Activated CD8-positive, alpha-beta memory T cell treated with anti-CD3 and anti-CD28 coated beads for 24 hours (primary cell): ENCODE measurements at regions not wholly inside any gene's neighbourhood (a gene's known extent, or its start where the extent isn't known, plus 50 kb on each side); places are given as distances from the start of the nearest gene placed in this dataset.
"Not testable (repeated sequence)": the region's sequence is repeated elsewhere in the genome, so short reads cannot be mapped to it uniquely, and the experiment has no call there.

ENCODE experiments used
- DNase-seq: peaks from one replicate; pipeline ENCODE4 v3.0.0-alpha.2; 2020

DNA sequence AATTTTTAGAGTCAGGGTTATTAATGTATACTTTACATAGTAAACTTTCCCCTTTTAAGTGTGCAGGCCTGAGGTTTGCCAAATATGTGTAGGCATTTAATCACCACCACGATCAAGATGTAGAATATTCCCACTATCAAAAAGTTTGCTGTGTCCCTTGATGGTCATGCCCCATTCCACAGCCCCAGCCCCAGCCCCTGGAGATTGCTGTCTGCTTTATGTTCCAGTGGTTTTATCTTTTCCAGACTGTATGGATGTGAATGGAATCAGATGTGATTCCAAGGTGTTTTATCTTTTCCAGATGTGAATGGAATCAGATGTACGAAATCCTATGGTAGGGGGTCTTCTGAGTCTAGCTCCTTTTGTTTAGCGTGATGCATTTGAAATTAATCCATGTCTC, 93.1 kb upstream of the B3GAT1 start:
- DNase-seq = no peak

DNA sequence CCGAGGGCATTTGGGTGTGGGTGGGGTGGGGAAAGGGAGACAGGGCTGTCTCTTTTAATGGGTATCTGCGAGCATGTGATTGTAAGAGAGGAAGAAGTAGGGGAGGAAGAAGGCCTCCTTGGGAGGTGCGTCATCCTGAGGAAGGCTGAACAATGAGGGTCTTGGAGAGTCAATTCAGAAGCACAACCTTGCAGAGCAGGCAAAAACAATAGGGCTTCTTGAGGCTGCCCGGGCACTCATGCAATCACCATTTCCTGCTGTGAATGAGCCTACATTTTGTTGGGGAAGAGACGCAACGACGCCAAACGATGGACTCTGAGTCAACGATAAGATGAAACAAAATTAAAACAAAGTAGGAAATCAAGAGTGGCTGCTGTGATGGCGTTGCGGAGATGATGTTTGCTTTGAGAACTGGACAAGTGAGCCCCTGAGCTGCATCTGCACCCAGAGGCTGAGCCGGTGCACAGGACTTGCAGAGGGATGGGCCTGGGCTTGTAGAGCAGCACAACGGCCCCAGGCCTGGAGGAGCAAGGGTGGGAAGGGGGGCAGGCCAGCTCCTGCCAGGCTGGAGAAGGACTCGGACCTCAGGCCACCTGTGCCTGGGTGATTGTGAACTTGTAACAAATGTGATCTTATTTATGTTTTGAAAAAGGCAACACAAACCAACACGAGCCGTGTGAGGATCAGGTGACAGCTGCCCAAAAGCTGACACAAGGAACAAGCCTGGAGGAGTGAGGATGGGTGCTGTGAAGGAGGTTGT, 92.3 kb upstream of the B3GAT1 start:
- no peak for DNase-seq

DNA sequence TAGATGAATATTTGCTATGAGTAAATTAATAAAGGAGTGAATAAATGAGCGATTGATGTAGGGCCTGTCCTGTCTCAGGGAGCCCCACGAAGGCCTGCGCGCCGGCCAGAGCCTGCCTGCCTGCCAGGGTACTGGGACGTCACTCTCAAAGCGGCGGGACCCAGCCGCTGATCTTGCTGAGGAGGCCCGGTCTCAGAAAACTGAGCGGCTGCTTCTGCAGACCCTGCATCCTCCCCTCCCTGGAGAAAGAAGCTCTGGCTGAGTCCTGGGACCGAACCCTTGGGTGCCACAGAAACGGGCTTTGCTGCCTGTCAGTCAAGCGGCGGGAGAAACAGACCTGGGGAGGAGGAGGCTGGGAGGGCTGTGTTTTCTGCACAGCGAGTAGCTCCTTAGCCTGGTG, 91.6 kb upstream of the B3GAT1 start:
- DNase-seq = no peak

DNA sequence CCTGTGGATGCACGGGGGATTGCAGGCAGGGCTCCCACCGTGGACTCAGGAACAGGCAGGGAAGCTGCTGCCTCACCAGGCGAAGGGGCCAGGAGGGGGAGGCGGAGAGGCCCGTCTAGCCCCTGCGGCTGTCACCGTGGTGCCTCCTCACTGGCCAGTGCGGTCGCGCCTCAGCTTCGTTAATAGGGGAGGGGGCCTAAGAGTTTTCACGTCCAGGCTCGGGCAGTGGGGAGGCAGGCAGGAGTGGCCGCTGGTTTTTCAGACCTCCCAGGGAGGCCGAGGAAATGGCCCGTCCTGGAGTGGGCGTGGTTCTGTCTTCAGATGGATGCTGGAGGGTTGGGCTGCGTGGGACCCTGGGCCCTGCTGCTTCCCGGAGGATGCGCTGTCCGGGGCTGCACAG, 91.1 kb upstream of the B3GAT1 start:
- DNase-seq = no peak

DNA sequence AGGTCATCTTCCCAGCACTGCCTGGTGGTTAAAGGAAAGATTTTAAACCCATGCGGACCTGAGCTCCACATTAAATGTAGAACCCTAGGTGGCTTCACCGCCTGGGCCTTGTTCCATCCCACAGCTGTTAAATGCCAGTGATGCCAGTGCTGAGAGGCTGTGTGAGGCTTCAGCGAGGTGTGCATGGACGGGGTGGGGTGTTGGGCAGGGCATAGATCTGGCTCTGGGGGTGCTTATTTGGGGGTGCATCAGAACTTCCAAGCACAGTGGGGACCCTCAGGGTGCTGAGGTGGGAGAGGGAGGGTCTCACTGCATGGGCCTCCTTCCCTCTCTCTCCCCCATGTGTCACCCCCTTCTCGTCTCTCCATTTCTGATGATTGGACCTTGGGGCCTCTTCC, 90.1 kb upstream of the B3GAT1 start:
- no peak for DNase-seq

DNA sequence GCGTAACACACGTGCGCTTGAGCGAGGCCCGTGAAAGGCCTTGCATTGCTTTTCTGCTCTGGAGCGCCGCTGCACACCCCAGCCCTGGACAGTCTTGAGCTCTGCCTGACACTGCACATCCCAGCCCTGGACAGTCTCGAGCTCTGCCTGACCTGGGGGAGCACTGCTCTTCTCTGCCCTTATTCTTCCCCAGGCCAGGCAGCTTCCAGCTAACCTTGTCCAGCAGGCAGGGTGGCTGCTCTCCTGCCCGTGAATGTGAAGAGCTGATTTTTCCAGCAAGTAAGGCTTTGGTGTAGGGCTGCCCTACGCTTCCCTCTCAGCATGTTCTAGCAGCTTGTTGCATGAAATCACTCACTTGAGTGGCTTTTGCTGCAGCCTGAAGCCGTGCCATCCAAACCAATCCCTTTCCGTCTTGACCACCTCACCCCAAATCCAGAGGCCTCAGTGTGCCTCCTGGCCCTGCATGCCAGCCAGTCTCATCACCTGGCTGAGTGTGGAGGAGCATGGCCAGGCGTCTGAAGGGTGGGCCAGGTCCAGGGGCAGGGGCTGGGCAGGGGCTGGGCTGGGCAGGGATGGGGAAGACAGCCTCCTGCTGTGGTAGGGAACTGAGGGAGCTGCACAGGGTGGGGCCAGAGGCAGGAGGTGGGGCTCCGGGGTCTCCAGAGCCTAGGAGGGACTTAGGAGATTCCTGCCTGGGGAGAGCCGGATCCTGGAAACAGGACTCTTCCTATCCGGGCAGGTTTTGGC, 89.5 kb upstream of the B3GAT1 start:
- DNase-seq = no peak

DNA sequence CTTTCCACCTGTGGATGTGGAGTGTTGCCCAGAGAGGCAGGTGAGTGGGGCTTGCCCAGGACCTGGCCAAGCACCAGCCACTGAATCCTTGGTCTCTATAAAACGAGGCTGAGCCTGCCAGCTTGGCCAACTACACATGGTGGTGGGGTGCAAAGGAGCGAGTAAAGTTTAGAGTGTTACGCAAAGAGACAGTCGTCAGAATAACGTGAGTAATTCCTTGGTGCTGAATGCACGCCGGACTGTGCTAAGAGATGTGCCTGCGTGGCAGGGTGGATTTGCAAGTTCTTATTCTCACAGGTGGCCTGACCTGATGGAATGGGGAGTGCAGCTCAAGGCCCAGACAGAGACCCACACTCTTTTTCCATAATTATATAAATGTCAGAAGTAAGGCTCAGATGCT, 88.6 kb upstream of the B3GAT1 start:
- no peak for DNase-seq

DNA sequence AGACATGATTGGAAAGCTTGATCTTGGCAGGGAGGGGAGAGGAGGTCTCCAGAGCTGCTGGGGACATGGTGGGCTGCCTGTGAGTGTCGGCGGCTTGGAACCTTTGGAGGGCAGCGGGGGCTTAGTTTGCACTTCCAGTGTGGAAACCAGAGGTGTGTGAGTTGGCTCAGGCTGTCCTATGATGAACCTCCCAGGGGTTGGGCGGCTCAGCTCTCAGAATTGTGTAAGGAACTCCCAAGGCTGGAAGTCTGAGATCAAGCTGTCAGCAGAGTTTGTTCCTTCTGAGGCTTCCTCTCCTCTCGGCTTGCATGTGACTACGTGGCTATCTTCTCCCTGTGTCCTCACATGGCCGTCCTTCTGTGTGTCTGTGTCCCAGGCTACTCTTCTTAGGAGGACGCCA, 87.9 kb upstream of the B3GAT1 start:
- DNase-seq = no peak

DNA sequence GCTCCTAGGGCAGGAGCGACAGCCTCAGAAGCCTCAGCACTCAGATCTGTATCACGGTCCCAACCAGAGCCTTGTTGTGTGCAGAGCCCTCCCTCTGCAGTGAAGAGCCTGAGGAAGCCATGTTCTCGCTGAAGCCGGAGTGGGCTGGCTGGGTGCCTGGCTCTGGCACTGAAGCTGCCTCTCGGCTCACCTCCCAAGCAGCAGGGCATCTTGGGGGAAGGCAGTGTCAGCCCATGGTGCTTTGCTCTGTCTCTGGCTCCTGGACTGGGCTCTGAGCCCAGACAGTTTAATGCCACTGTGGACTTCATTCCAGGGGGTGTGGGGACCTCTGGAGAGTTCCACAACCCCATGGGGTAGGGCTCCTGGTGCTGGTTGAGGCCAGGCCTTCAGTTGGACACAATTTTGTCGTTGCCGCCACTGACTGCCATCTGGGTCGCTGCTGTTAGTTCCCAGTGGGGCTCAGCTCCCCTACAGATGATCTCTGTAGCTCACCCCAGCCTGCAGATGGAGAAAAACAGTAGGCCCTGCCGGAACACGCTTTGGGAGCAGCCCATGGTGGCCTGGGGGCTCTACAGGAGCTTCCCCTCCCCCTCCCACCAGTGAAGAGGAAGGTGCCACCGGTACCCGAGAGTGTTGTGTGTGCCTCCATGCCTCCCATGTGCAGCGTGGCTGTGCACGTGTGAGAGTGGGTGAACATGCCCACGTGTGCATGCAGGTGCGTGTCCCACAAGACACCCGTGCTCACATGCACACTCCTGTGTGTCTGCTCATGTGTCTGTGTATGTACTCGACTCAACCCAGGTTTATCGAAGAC, 86.5 kb upstream of the B3GAT1 start:
- DNase-seq = no peak

DNA sequence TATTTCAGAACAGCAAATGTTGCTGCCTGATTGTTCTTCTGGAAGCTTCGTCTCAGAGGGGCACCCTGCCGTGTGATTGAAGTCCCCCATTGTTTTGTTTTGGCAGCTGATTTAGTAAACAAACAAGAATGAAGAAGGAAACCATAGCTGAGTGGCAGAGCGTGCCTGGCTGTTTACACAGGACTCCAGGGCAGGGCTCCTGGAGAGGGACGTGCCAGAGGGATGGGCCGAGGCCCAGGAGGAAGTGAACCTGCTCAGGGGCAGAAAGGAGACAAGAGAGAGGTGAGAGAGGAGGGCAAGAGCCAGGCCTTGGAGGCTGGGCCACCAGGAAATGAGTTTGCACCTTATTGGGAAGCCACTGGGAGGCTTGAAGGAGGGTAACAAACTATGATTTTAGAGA, 85.5 kb upstream of the B3GAT1 start:
- DNase-seq = no peak

DNA sequence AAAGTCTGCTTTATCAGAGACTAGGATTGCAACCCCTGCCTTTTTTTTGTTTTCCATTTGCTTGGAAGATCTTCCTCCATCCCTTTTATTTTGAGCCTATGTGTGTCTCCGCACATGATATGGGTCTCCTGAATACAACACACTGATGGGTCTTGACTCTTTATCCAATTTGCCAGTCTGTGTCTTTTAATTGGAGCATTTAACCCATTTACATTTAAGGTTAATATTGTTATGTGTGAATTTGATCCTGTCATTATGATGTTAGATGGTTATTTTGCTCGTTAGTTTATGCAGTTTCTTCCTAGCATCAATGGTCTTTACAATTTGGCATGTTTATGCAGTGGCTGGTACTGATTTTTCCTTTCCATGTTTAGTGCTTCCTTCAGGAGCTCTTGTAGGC, 84.0 kb upstream of the B3GAT1 start:
- DNase-seq = not testable (repeated sequence)

DNA sequence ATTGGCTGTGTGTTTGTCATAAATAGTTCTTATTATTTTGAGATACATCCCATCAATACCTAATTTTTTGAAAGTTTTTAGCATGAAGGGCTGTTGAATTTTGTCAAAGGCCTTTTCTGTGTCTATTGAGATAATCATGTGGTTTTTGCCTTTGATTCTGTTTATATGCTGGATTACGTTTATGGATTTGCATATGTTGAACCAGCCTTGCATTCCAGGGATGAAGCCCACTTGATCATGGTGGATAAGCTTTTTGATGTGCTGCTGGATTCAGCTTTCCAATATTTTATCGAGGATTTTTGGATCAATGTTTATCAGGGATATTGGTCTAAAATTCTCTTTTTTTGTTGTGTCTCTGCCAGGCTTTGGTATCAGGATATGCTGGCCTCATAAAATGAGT, 82.4 kb upstream of the B3GAT1 start:
- DNase-seq = not testable (repeated sequence)

DNA sequence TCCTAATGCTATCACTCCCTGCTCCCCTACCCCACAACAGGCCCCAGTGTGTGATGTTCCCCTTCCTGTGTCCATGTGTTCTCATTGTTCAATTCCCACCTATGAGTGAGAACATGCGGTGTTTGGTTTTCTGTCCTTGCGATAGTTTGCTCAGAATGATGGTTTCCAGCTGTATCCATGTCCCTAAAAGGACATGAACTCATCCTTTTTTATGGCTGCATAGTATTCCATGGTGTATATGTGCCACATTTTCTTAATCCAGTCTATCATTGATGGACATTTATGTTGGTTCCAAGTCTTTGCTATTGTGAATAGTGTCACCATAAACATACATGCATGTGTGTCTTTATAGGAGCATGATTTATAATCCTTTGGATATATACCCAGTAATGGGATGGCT, 80.4 kb upstream of the B3GAT1 start:
- DNase-seq = not testable (repeated sequence)

DNA sequence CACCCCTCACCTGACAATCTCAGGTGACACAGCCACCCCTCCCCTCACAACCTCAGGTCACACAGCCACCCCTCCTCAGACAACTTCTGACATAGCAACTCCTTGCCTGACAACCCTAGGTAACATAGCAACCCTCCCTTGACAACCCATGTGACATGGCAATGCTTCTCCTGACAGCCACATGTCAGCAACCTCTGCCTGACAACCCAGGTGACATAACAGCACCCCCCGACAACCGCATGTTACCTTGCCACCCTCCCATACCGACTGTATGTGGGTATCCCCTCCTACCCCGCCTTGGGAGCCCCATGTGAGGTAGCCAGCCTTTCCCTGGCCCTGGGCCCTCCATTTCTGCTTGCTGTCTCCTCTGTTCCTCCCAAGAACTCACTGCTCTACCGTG, 77.7 kb upstream of the B3GAT1 start:
- no peak for DNase-seq

DNA sequence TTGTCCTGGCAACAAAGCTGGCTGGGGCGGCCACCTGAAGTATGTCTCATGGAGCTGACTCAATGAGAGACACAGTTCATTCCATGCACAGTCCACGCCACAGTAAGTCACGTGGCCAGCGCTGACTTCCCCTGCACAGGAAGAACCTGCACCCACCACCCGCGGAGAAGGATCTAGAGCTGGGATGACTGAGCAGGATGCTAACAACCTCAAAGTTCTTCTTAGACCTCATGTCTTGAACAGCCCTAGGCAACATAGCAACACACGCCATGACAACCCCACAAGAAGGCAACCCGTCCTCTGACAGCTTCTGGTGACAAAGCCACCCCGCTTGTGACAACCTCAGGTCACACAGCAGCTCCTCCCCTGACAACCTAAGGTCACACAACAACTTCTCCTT, 76.9 kb upstream of the B3GAT1 start:
- DNase-seq = no peak

DNA sequence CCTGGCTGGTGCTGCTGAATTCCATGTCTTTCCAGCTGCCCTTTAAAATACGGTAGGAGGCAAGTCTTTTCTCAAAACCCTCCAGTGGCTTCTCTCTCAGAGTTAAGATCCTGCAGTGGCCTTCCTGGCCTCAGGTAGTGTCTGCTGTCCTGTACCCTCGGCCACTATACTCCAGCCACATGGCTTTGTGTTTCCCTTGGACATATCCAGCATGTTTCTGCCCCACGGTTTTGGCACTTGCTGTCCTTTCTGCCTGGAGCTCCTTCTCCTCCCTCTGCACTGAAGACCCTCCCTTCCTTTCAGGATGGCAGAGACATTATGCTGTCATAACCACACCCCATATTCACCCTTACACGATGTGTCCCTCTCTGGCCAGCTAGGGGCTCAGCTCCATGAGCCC, 76.5 kb upstream of the B3GAT1 start:
- no peak for DNase-seq

DNA sequence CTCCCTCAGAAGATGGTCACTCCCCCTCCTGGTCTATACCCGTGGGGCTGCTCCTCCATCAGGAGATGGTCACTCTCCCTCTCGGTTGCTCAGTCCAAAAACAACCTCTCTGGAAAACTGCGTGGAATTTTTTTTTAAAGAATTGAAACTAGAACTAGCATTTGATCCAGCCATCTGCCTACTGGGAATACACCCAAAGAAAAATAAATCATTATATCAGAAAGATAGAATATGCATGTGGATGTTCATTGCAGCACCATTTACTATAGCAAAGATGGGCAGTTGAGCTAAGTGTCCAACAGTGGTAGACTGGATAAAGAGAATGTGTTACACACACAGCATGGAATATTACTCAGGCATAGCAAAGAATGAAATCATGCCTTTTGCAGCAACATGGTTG, 75.7 kb upstream of the B3GAT1 start:
- no peak for DNase-seq

DNA sequence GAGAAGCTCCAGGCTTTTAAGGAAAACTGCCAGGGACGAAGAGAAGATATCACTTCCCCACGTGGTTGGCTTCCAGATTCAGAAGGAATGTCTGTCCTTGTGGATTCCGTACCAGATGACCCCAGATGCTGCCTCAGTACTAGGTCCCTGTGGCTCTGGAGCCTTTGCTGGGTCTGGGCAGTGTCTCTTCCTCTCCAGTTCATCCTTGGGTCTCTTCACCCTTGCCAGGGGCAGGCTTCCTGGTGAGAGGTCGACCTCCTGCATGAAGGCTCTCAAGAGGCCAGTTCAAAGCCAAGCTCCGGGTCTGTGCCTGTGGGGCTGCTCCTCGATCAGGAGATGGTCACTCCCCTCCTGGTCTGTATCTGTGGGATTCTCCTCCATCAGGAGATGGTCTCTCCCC, 74.7 kb upstream of the B3GAT1 start:
- no peak for DNase-seq

DNA sequence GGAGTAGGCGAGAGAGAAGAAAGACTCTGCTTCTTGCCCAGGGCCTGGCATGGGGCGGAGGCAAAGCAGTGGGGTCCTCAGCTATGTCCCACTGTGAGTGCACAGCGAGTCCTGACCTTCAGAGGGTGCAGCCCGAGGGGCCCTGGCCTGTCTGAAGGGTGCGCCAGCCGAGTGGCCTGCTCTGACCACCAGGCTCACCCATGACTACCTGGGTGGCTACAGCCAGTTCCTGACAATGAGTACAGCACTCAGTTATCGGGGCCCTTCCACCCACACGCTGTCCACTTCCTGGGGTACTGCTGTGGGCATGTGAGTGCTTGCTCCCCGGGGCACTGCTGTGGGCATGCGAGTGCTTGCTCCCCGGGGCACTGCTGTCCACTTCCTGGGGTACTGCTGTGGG, 74.1 kb upstream of the B3GAT1 start:
- no peak for DNase-seq

DNA sequence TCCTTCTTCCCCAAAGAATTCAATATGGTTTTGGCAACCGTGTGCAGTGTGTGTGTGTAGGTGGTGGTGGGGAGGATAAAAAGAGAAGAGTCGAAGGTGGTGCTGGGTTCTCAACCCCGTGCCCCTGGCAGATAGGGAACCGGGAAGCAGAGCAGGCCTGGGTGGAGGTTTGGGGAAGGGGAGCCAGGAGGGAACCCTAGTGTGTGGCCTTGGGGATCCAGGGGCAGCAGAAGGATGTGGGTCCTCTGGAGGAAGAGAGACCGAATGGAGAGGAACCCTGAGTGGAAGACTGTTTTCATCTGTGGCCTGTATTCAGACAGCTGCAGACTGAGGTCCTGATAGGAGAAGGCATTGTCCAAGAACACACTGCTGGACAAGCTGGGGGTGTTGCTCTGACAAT, 73.3 kb upstream of the B3GAT1 start:
- DNase-seq = no peak

DNA sequence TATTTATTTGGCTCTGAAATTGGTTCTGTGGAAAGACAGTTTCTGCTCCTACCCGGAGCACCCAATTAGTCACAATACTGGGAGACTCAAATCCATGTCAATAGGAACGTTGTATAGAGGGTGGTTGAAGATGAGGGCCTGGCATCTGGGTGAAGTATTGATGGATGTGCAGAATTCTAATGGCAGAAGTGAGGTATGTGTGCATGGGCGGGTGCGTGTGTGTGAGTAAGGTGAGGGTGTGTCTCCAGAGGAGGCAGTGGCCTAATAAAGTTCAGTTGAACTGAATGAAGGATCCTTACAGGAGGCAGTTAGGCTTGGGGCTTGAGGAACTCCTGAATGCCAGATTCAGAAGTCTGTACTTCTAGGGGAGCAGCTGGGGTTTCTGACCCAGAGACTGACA, 71.8 kb upstream of the B3GAT1 start:
- DNase-seq = no peak

DNA sequence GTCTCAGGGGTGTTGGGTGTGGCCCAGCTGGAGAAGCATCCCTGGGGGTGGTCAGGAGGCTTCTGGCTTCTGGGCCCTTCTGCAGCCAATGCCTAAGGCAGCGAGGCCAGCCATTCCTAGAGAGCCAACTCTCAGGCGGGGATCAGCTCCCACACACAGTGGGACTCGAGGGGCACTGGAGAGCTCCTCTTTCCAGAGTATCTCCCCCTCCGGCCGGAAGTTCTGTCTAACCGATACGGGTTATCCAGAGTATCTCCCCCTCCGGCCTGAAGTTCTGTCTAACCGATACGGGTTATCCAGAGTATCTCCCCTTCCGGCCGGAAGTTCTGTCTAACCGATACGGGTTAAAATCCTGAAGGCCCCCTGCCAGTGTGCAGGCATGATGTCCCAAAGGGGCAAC, 71.2 kb upstream of the B3GAT1 start:
- DNase-seq = no peak

DNA sequence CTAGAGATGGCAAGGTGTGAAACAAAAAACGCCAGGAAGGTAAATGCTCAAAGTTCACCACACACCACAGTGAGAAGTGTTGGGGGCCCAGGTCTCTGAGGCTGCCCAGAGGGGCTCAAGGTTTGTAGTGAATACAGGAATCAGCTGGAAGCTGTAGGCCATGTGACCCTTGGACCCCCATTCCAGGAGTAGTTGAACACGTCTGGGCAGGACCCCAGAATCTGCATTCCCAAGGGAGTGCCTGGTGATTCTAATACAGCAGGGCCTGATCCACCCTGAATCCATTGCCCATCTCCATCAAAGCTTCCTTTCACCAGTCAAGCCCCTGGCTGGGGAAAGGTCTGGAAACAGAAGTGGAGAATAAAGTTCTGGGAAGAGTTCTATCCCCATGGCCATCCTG, 70.8 kb upstream of the B3GAT1 start:
- no peak for DNase-seq

DNA sequence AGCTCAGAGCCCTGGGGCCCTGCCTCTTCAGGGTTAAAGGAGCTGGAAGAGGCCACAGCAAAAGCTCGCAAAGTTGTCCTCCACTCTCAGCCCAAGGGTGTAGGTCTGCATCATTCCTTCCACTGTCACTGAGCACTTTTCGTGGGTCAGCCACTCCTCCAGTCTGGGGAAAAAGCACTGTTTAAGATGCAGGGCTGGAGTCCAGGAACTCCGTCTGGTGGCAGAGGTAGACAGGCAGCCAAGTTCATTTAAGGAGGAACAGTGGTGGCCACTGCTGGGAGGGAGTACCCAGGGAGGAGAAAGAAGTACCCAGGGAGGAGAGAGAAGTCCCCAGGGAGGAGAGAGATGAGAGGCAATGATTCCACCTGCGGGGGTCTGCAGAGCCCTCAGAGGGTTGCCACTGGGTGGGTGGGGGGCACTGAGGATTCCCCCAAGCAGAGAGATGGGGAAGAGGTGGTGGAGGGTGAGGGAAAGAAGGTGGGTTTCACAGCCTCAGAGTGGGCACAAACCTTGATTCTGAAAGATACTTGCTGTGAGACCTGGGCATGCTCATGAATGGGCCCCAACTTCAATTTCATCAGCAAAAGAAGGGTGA, 70.0 kb upstream of the B3GAT1 start:
- no peak for DNase-seq
